WTC11 (cell line): ENCODE measurements at regions not wholly inside any gene's neighbourhood (a gene's known extent, or its start where the extent isn't known, plus 50 kb on each side); places are given as distances from the start of the nearest gene placed in this dataset.

Source experiments
- ATAC-seq: fragments of 200-7000 bp; cut with Tn5 transposase; 2 replicates; pipeline ENCODE4 v1.10.0; 2021; ENCODE audit warnings: mild to moderate bottlenecking, moderate library complexity
- CTCF ChIA-PET: fragments of 300-600 bp; sonication (Branson Sonifier 250); formaldehyde crosslinking; loops from one replicate; lab custom pipeline; 2021; ENCODE audit warnings: antibody characterized with exemption; lab: Charles Lee
- POLR2A ChIA-PET: fragments of 350-600 bp; sonication (Branson Sonifier 250); formaldehyde crosslinking; loops from one replicate; lab custom pipeline; 2021; ENCODE audit warnings: antibody characterized with exemption; lab: Charles Lee
- DNase-seq: peaks from one replicate; pipeline ENCODE4 v3.0.0; 2021; ENCODE audit warnings: low spot score
- H3K27ac Mint-ChIP-seq: 2 replicates; pipeline ENCODE4 v1.8.0; 2021; ENCODE audit warnings: mixed read lengths
- H3K27me3 Mint-ChIP-seq: 2 replicates; pipeline ENCODE4 v1.8.0; 2021; ENCODE audit warnings: low read depth, mild to moderate bottlenecking, moderate library complexity, mixed read lengths
- H3K36me3 Mint-ChIP-seq: 2 replicates; pipeline ENCODE4 v1.8.0; 2021; ENCODE audit warnings: mixed read lengths
- H3K4me1 Mint-ChIP-seq: 2 replicates; pipeline ENCODE4 v1.8.0; 2022; ENCODE audit warnings: mixed read lengths
- H3K4me3 Mint-ChIP-seq: 2 replicates; pipeline ENCODE4 v1.8.0; 2021; ENCODE audit warnings: mild to moderate bottlenecking, moderate library complexity, mixed read lengths
- H3K9me3 Mint-ChIP-seq: 2 replicates; pipeline ENCODE4 v1.8.0; 2021; ENCODE audit warnings: mixed read lengths
- ATF2 ChIP-seq: sonication (generic); formaldehyde crosslinking; IDR thresholded peaks from 2 replicates; pipeline ENCODE4 v1.8.1; 2022; ENCODE audit warnings: low read depth, missing genetic modification reagents, borderline replicate concordance
- CDX4 ChIP-seq: fragments of 250-450 bp; sonication (Bioruptor Pico); IDR thresholded peaks from 2 replicates; pipeline ENCODE4 v1.9.0; 2021; ENCODE audit warnings: moderate library complexity, mild to moderate bottlenecking, inconsistent platforms, borderline replicate concordance
- CREM ChIP-seq: sonication (generic); formaldehyde crosslinking; IDR thresholded peaks from 2 replicates; pipeline ENCODE4 v1.8.1; 2022; ENCODE audit warnings: mild to moderate bottlenecking, missing genetic modification reagents, moderate library complexity
- E2F1 ChIP-seq: sonication (generic); formaldehyde crosslinking; IDR thresholded peaks from 2 replicates; pipeline ENCODE4 v1.8.0; 2022; ENCODE audit warnings: mild to moderate bottlenecking, missing genetic modification reagents
- ELF4 ChIP-seq: sonication (generic); formaldehyde crosslinking; IDR thresholded peaks from 2 replicates; pipeline ENCODE4 v1.8.1; 2022; ENCODE audit warnings: low read depth, mild to moderate bottlenecking, moderate library complexity, missing genetic modification reagents
- HMGXB4 ChIP-seq: sonication (generic); formaldehyde crosslinking; IDR thresholded peaks from 2 replicates; pipeline ENCODE4 v1.8.1; 2023; ENCODE audit warnings: mild to moderate bottlenecking, moderate library complexity, missing genetic modification reagents
- JUN ChIP-seq: sonication (generic); formaldehyde crosslinking; IDR thresholded peaks from 2 replicates; pipeline ENCODE4 v1.8.0; 2023; ENCODE audit warnings: mild to moderate bottlenecking, missing genetic modification reagents
- MLX ChIP-seq: sonication (generic); formaldehyde crosslinking; IDR thresholded peaks from 2 replicates; pipeline ENCODE4 v1.8.1; 2023; ENCODE audit warnings: mild to moderate bottlenecking, missing genetic modification reagents, moderate library complexity
- MXD4 ChIP-seq: fragments of 250-450 bp; sonication (Bioruptor Pico); IDR thresholded peaks from 2 replicates; pipeline ENCODE4 v1.8.0; 2021; ENCODE audit warnings: mild to moderate bottlenecking, moderate library complexity, borderline replicate concordance
- MYBL2 ChIP-seq: sonication (generic); formaldehyde crosslinking; IDR thresholded peaks from 2 replicates; pipeline ENCODE4 v1.8.1; 2023; ENCODE audit warnings: mild to moderate bottlenecking, moderate library complexity, missing genetic modification reagents
- NR1H2 ChIP-seq: sonication (generic); formaldehyde crosslinking; IDR thresholded peaks from 2 replicates; pipeline ENCODE4 v1.9.0; 2021; ENCODE audit warnings: mild to moderate bottlenecking, moderate library complexity, missing genetic modification reagents
- PREB ChIP-seq: sonication (generic); formaldehyde crosslinking; IDR thresholded peaks from 2 replicates; pipeline ENCODE4 v1.8.1; 2022; ENCODE audit warnings: mild to moderate bottlenecking, missing genetic modification reagents, moderate library complexity, borderline replicate concordance
- PRRX2 ChIP-seq: fragments of 250-450 bp; sonication (Bioruptor Pico); IDR thresholded peaks from 2 replicates; pipeline ENCODE4 v1.8.0; 2021; ENCODE audit warnings: mild to moderate bottlenecking
- TCF7 ChIP-seq: sonication (generic); formaldehyde crosslinking; IDR thresholded peaks from 2 replicates; pipeline ENCODE4 v1.8.0; 2022; ENCODE audit warnings: mild to moderate bottlenecking, low read depth, missing genetic modification reagents, moderate library complexity
- USF2 ChIP-seq: sonication (generic); formaldehyde crosslinking; IDR thresholded peaks from 2 replicates; pipeline ENCODE4 v1.8.1; 2023; ENCODE audit warnings: mild to moderate bottlenecking, missing genetic modification reagents, moderate library complexity
- ZMAT4 ChIP-seq: fragments of 250-450 bp; sonication (Bioruptor Pico); IDR thresholded peaks from 2 replicates; pipeline ENCODE4 v1.9.0; 2021; ENCODE audit warnings: mild to moderate bottlenecking
- ZNF121 ChIP-seq: sonication (generic); formaldehyde crosslinking; IDR thresholded peaks from 2 replicates; pipeline ENCODE4 v1.8.0; 2023; ENCODE audit warnings: missing genetic modification reagents
- ZNF263 ChIP-seq: sonication (generic); formaldehyde crosslinking; IDR thresholded peaks from 2 replicates; pipeline ENCODE4 v1.8.1; 2022; ENCODE audit warnings: low read depth, mild to moderate bottlenecking, moderate library complexity, missing genetic modification reagents
- ZNF281 ChIP-seq: sonication (generic); formaldehyde crosslinking; IDR thresholded peaks from 2 replicates; pipeline ENCODE4 v1.8.0; 2023; ENCODE audit warnings: mild to moderate bottlenecking, missing genetic modification reagents
- ZNF317 ChIP-seq: sonication (generic); formaldehyde crosslinking; IDR thresholded peaks from 2 replicates; pipeline ENCODE4 v1.8.1; 2023; ENCODE audit warnings: low read depth, mild to moderate bottlenecking, moderate library complexity, missing genetic modification reagents, borderline replicate concordance
- ZNF416 ChIP-seq: fragments of 250-450 bp; sonication (Bioruptor Pico); IDR thresholded peaks from 2 replicates; pipeline ENCODE4 v1.9.0; 2021; ENCODE audit warnings: mild to moderate bottlenecking, inconsistent platforms

GRCh38 chr2:180394305-180394704 is 387.2 kb upstream of the CWC22 start:
- H3K4me3 Mint-ChIP-seq = no peak overlapping the region
- peaks cover 23% of the 10 kb centered on the region for H3K36me3 Mint-ChIP-seq
- ATAC-seq (no peak), DNase-seq (no peak)
- POLR2A ChIA-PET = no interaction called here
- H3K9me3 Mint-ChIP-seq = peaks cover 50% of the 10 kb centered on the region
- no peaks in the 10 kb centered on the region for H3K27me3 Mint-ChIP-seq
- no peaks in the 10 kb centered on the region for H3K4me1 Mint-ChIP-seq
- CTCF ChIA-PET = no interaction called here
- H3K27ac Mint-ChIP-seq = no peak overlapping the region
- TF ChIP-seq ZNF317 (CRISPR knock-in tag) (peak; percentile 97), ZNF263 (no peak)

- H3K27me3 Mint-ChIP-seq = no peaks in the 10 kb centered on the region
- TF ChIP-seq ZNF416 (no peak), CREM (no peak), JUN (CRISPR knock-in tag) (no peak), HMGXB4 (CRISPR knock-in tag) (no peak), CDX4 (CRISPR knock-in tag) (no peak), MXD4 (CRISPR knock-in tag) (no peak), PREB (CRISPR knock-in tag) (no peak), ZNF121 (CRISPR knock-in tag) (no peak), E2F1 (CRISPR knock-in tag) (no peak), ELF4 (CRISPR knock-in tag) (no peak)
- TF ChIP-seq, all 79 proteins: peak for 0
- Mint-ChIP-seq H3K4me3 (no peak overlapping the region), H3K36me3 (no peaks in the 10 kb centered on the region), H3K9me3 (peaks cover 8% of the 10 kb centered on the region), H3K27ac (no peak overlapping the region), H3K4me1 (no peaks in the 10 kb centered on the region)
- CTCF ChIA-PET = no interaction called here
- POLR2A ChIA-PET = no interaction called here
- DNase-seq (no peak), ATAC-seq (no peak)
These were observed 378.6 kb upstream of the CWC22 start for GRCh38 chr2:180385601-180386201.

GRCh38 chr2:180376066-180376465 is 369.0 kb upstream of the CWC22 start:
- POLR2A ChIA-PET = no interaction called here
- no peaks in the 10 kb centered on the region for H3K9me3 Mint-ChIP-seq
- H3K27me3 Mint-ChIP-seq = no peaks in the 10 kb centered on the region
- CTCF ChIA-PET = no interaction called here
- no peak overlapping the region for H3K27ac Mint-ChIP-seq
- DNase-seq (no peak), ATAC-seq (no peak)
- no peaks in the 10 kb centered on the region for H3K36me3 Mint-ChIP-seq
- H3K4me3 Mint-ChIP-seq = no peak overlapping the region
- H3K4me1 Mint-ChIP-seq = no peaks in the 10 kb centered on the region
- TF ChIP-seq ZMAT4 (CRISPR knock-in tag) (no peak), TCF7 (CRISPR knock-in tag) (no peak), JUN (CRISPR knock-in tag) (no peak), MLX (CRISPR knock-in tag) (no peak), MYBL2 (CRISPR knock-in tag) (no peak), USF2 (CRISPR knock-in tag) (no peak), ZNF281 (no peak), ATF2 (no peak), NR1H2 (no peak), ZNF416 (no peak), PRRX2 (CRISPR knock-in tag) (no peak), ZNF263 (no peak)
